Left renal pelvis (tissue), 4 donors: ENCODE measurements at regions not wholly inside any gene's neighbourhood (a gene's known extent, or its start where the extent isn't known, plus 50 kb on each side); places are given as distances from the start of the nearest gene placed in this dataset.
"Not testable (repeated sequence)": the region's sequence is repeated elsewhere in the genome, so short reads cannot be mapped to it uniquely, and the experiment has no call there.

Source experiments
- DNase-seq, 4 donors: peaks; one replicate each; pipeline ENCODE4 v3.0.0-alpha.2; 2013; ENCODE audit warnings: low read depth in 4 of 4, low spot score in 3 of 4

GRCh38 chr14:105971593-105972500 lies 445.5 kb downstream of the TMEM121 start:
- no peak for DNase-seq

GRCh38 chr14:105974902-105975301 lies 448.5 kb downstream of the TMEM121 start:
- DNase-seq, result no peak

GRCh38 chr14:105978618-105979295 lies 452.4 kb downstream of the TMEM121 start:
- no peak for DNase-seq

GRCh38 chr14:105979446-105979845 lies 453.1 kb downstream of the TMEM121 start:
- no peak for DNase-seq

GRCh38 chr14:105980224-105980623 lies 453.8 kb downstream of the TMEM121 start:
- DNase-seq, result no peak

GRCh38 chr14:105981517-105982302 lies 455.3 kb downstream of the TMEM121 start:
- DNase-seq, result not testable (repeated sequence)

- no peak for DNase-seq
These were observed 456.3 kb downstream of the TMEM121 start for GRCh38 chr14:105982664-105983063.

- no peak for DNase-seq
These were observed 460.5 kb downstream of the TMEM121 start for GRCh38 chr14:105986894-105987284.

GRCh38 chr14:105987563-105987962 lies 461.2 kb downstream of the TMEM121 start:
- no peak for DNase-seq

- DNase-seq, result no peak
These were observed 463.4 kb downstream of the TMEM121 start for GRCh38 chr14:105989566-105990302.

- DNase-seq, result not testable (repeated sequence)
These were observed 465.3 kb downstream of the TMEM121 start for GRCh38 chr14:105991677-105992076.

GRCh38 chr14:105993814-105994213 lies 467.4 kb downstream of the TMEM121 start:
- no peak for DNase-seq

- not testable (repeated sequence) for DNase-seq
These were observed 468.8 kb downstream of the TMEM121 start for GRCh38 chr14:105995011-105995710.

- not testable (repeated sequence) for DNase-seq
These were observed 472.2 kb downstream of the TMEM121 start for GRCh38 chr14:105998597-105998996.

GRCh38 chr14:105999361-106000028 lies 473.1 kb downstream of the TMEM121 start:
- no peak for DNase-seq

- not testable (repeated sequence) for DNase-seq
These were observed 473.7 kb downstream of the TMEM121 start for GRCh38 chr14:106000029-106000511.

- DNase-seq, result not testable (repeated sequence)
These were observed 474.9 kb downstream of the TMEM121 start for GRCh38 chr14:106001277-106001676.

GRCh38 chr14:106003351-106003750 lies 477.0 kb downstream of the TMEM121 start:
- DNase-seq, result no peak
